CD14-positive monocyte (primary cell): ENCODE measurements at regions not wholly inside any gene's neighbourhood (a gene's known extent, or its start where the extent isn't known, plus 50 kb on each side); places are given as distances from the start of the nearest gene placed in this dataset.

Source experiments
- DNase-seq, 3 donors: peaks; one replicate each; pipeline ENCODE4 v3.0.0-alpha.2; 2011 to 2022
- H2AFZ ChIP-seq: 2 replicates; pipeline ENCODE4 v1.6.0; 2012; ENCODE audit warnings: mild to moderate bottlenecking, low read depth, low read length, inconsistent platforms; ENCODE audit not compliant: insufficient read depth, poor library complexity, severe bottlenecking
- H3K27ac ChIP-seq, 2 donors: 1 replicate in 1 of 2; 2 replicates in 1 of 2; pipeline ENCODE4 v1.5.1; 2012 to 2013; ENCODE audit warnings: low read length in 2 of 2, control low read depth in 1 of 2, inconsistent platforms in 1 of 2, low read depth in 1 of 2, mild to moderate bottlenecking in 1 of 2
- H3K27me3 ChIP-seq, 2 donors: one replicate each; pipeline versions ENCODE4 v1.6.0 to v1.6.1; 2011 to 2013; ENCODE audit warnings: low read length in 2 of 2; ENCODE audit not compliant: control insufficient read depth in 2 of 2, insufficient read depth in 2 of 2
- H3K36me3 ChIP-seq, 2 donors: replicated peaks in 1 of 2; 1 replicate in 1 of 2; 2 replicates in 1 of 2; pipeline versions ENCODE4 v1.5.1 to v1.6.1; 2012 to 2013; ENCODE audit warnings: low read length in 2 of 2, control low read depth in 1 of 2, inconsistent platforms in 1 of 2, mild to moderate bottlenecking in 1 of 2; ENCODE audit not compliant: insufficient read depth in 2 of 2, control insufficient read depth in 1 of 2
- H3K4me1 ChIP-seq, 2 donors: 1 replicate in 1 of 2; 2 replicates in 1 of 2; pipeline versions ENCODE4 v1.5.1 to v1.6.1; 2012 to 2013; ENCODE audit warnings: low read length in 2 of 2, control low read depth in 1 of 2, inconsistent platforms in 1 of 2, mild to moderate bottlenecking in 1 of 2, moderate library complexity in 1 of 2; ENCODE audit not compliant: insufficient read depth in 2 of 2, control insufficient read depth in 1 of 2
- H3K4me2 ChIP-seq: replicated peaks from 2 replicates; pipeline ENCODE3; 2012; ENCODE audit warnings: low read length, moderate library complexity, mild to moderate bottlenecking; ENCODE audit not compliant: poor library complexity, severe bottlenecking; ENCODE audit errors: extremely low read depth
- H3K4me3 ChIP-seq, 3 experiments: fragments of 200-600 bp in 1 of 3; sonication (generic) in 1 of 3; replicated peaks in 1 of 3; 1 replicate in 2 of 3; 2 replicates in 1 of 3; pipeline ENCODE4 v1.5.1; 2011 to 2013; ENCODE audit warnings: low read length in 3 of 3, mild to moderate bottlenecking in 3 of 3, control low read depth in 2 of 3, low read depth in 2 of 3, inconsistent platforms in 1 of 3, moderate library complexity in 1 of 3
- H3K79me2 ChIP-seq: 2 replicates; pipeline ENCODE4 v1.6.0; 2012; ENCODE audit warnings: mild to moderate bottlenecking, control low read depth, inconsistent platforms, low read length, moderate library complexity; ENCODE audit not compliant: insufficient read depth
- H3K9ac ChIP-seq: 2 replicates; pipeline ENCODE4 v1.6.0; 2017; ENCODE audit warnings: low read length, mild to moderate bottlenecking; ENCODE audit not compliant: insufficient read depth, poor library complexity, severe bottlenecking
- H3K9me3 ChIP-seq, 2 donors: replicated peaks in 1 of 2; 1 replicate in 1 of 2; 2 replicates in 1 of 2; pipeline versions ENCODE4 v1.5.1 to v1.6.1; 2012 to 2013; ENCODE audit warnings: low read length in 2 of 2, control low read depth in 1 of 2; ENCODE audit not compliant: control insufficient read depth in 1 of 2, insufficient read depth in 1 of 2
- H4K20me1 ChIP-seq: 2 replicates; pipeline ENCODE4 v1.6.0; 2012; ENCODE audit warnings: mild to moderate bottlenecking, low read length, control low read depth, moderate library complexity; ENCODE audit not compliant: insufficient read depth
- H3K27ac Mint-ChIP-seq, 7 donors: one replicate each; pipeline ENCODE4 v1.8.0; 2020; ENCODE audit warnings: mild to moderate bottlenecking in 7 of 7, mixed read lengths in 7 of 7, moderate library complexity in 6 of 7, inconsistent platforms in 2 of 7
- H3K27me3 Mint-ChIP-seq, 3 donors: one replicate each; pipeline ENCODE4 v1.8.0; 2021 to 2022; ENCODE audit warnings: low read depth in 3 of 3, mild to moderate bottlenecking in 3 of 3, mixed read lengths in 3 of 3, moderate library complexity in 3 of 3, inconsistent platforms in 1 of 3
- H3K36me3 Mint-ChIP-seq, 2 donors: one replicate each; pipeline ENCODE4 v1.8.0; 2020; ENCODE audit warnings: mixed read lengths in 2 of 2, inconsistent platforms in 1 of 2, mild to moderate bottlenecking in 1 of 2
- H3K4me1 Mint-ChIP-seq: one replicate; pipeline ENCODE4 v1.8.0; 2020; ENCODE audit warnings: mild to moderate bottlenecking, mixed read lengths
- H3K4me3 Mint-ChIP-seq, 2 donors: one replicate each; pipeline ENCODE4 v1.8.0; 2020; ENCODE audit warnings: mild to moderate bottlenecking in 2 of 2, mixed read lengths in 2 of 2, moderate library complexity in 1 of 2
- H3K9me3 Mint-ChIP-seq, 7 donors: one replicate each; pipeline ENCODE4 v1.8.0; 2020 to 2022; ENCODE audit warnings: mixed read lengths in 7 of 7, mild to moderate bottlenecking in 6 of 7, moderate library complexity in 6 of 7, inconsistent platforms in 2 of 7
- CTCF ChIP-seq: fragments of 200-600 bp; IDR thresholded peaks from one replicate; pipeline ENCODE4 v1.8.0; 2022; ENCODE audit warnings: antibody characterized with exemption, mild to moderate bottlenecking
- WGBS: methylation state at CpG from one replicate; pipeline ENCODE4 v1.1.5; 2013; ENCODE audit warnings: missing lambda C conversion rate; ENCODE audit not compliant: insufficient coverage; 5-methylcytosine and 5-hydroxymethylcytosine counted together
- intact Hi-C, 2 donors: fragments of 100-400 bp; cut with micrococcal nuclease; formaldehyde crosslinking; loops; one replicate each; pipeline versions ENCODE4 v1.15.0 to v1.15.1; 2023

- Mint-ChIP-seq H3K4me3 (no peak overlapping the region), H3K36me3 (no peaks in the 10 kb centered on the region), H3K9me3 (peaks cover 0 to 11% (median 0%) of the 10 kb centered on the region in 7 donors)
Observed at GRCh38 chr5:175012267-175012666, 287.9 kb downstream of the MSX2 start.

GRCh38 chr5:175003531-175003930, 279.1 kb downstream of the MSX2 start:
- H3K9me3 ChIP-seq, result no peaks in the 10 kb centered on the region
- Mint-ChIP-seq H3K27ac (no peak overlapping the region), H3K4me1 (no peaks in the 10 kb centered on the region), H3K27me3 (peaks cover 1 to 6% (median 5%) of the 10 kb centered on the region in 3 donors), H3K4me3 (peak overlapping the region in 1 of 2 donors; percentile 16), H3K9me3 (peaks cover 0 to 18% (median 2%) of the 10 kb centered on the region in 7 donors), H3K36me3 (no peaks in the 10 kb centered on the region)
- no peaks in the 10 kb centered on the region for H3K4me1 ChIP-seq
- H3K36me3 ChIP-seq, result no peaks in the 10 kb centered on the region
- no peak for DNase-seq
- H3K4me2 ChIP-seq, result no peak overlapping the region
- no peaks in the 10 kb centered on the region for H4K20me1 ChIP-seq
- no peak overlapping the region for H3K9ac ChIP-seq
- no peak overlapping the region for H3K4me3 ChIP-seq
- H2AFZ ChIP-seq, result no peak overlapping the region
- H3K27ac ChIP-seq, result no peak overlapping the region
- no peaks in the 10 kb centered on the region for H3K79me2 ChIP-seq
- TF ChIP-seq CTCF, result no peak
- intact Hi-C loops, result no loop called here
- no peaks in the 10 kb centered on the region for H3K27me3 ChIP-seq
- WGBS, result 92% methylated on average over 2 of the region's 2 CpGs

More at GRCh38 chr5:175012267-175012666, 287.9 kb downstream of the MSX2 start:
- DNase-seq, result no peak
- Histone ChIP-seq H3K4me1 (no peaks in the 10 kb centered on the region), H3K36me3 (no peaks in the 10 kb centered on the region), H3K79me2 (no peaks in the 10 kb centered on the region), H3K27ac (no peak overlapping the region), H3K9ac (no peak overlapping the region), H4K20me1 (no peaks in the 10 kb centered on the region), H2AFZ (no peak overlapping the region), H3K9me3 (no peaks in the 10 kb centered on the region), H3K4me2 (no peak overlapping the region), H3K4me3 (no peak overlapping the region), H3K27me3 (no peaks in the 10 kb centered on the region)
- no peak for TF ChIP-seq CTCF
- peak overlapping the region in 1 of 7 donors; percentile 31 for H3K27ac Mint-ChIP-seq
- no peaks in the 10 kb centered on the region for H3K27me3 Mint-ChIP-seq
- intact Hi-C loops, result no loop called here
- 52% methylated on average over 4 of the region's 8 CpGs for WGBS
- peaks cover 1% of the 10 kb centered on the region for H3K4me1 Mint-ChIP-seq
